H9 (cell line): ENCODE measurements at regions not wholly inside any gene's neighbourhood (a gene's known extent, or its start where the extent isn't known, plus 50 kb on each side); places are given as distances from the start of the nearest gene placed in this dataset.

Source experiments
- DNase-seq: peaks from one replicate; pipeline ENCODE4 v3.0.0-alpha.2; 2017
- H2AFZ ChIP-seq: one replicate; pipeline ENCODE4 v1.6.1; 2013; ENCODE audit warnings: mild to moderate bottlenecking, low read length, control low read depth, moderate library complexity
- H2AK5ac ChIP-seq: 2 replicates; pipeline ENCODE4 v1.6.1; 2013; ENCODE audit warnings: low read length, control low read depth, mixed read lengths; ENCODE audit not compliant: insufficient read length
- H2BK120ac ChIP-seq: one replicate; pipeline ENCODE4 v1.6.1; 2013; ENCODE audit warnings: low read depth, mild to moderate bottlenecking, low read length, control low read depth, inconsistent platforms; ENCODE audit not compliant: poor library complexity, severe bottlenecking
- H2BK12ac ChIP-seq: 2 replicates; pipeline ENCODE4 v1.6.1; 2013; ENCODE audit warnings: low read length, control low read depth, mixed read lengths, low read depth; ENCODE audit not compliant: insufficient read length
- H2BK15ac ChIP-seq: 2 replicates; pipeline ENCODE4 v1.6.1; 2013; ENCODE audit warnings: low read depth, low read length, control low read depth
- H2BK20ac ChIP-seq: one replicate; pipeline ENCODE4 v1.6.1; 2013; ENCODE audit warnings: low read depth, mild to moderate bottlenecking, low read length, control low read depth, inconsistent platforms; ENCODE audit not compliant: poor library complexity, severe bottlenecking
- H2BK5ac ChIP-seq: 2 replicates; pipeline ENCODE4 v1.6.1; 2013; ENCODE audit warnings: low read length, control low read depth, mixed read lengths; ENCODE audit not compliant: insufficient read length
- H3K14ac ChIP-seq: 2 replicates; pipeline ENCODE4 v1.6.1; 2013; ENCODE audit warnings: low read length, control low read depth; ENCODE audit not compliant: insufficient read depth
- H3K18ac ChIP-seq: 2 replicates; pipeline ENCODE4 v1.6.1; 2013; ENCODE audit warnings: low read depth, mild to moderate bottlenecking, mixed read lengths, low read length, control low read depth; ENCODE audit not compliant: insufficient read length
- H3K23ac ChIP-seq: 2 replicates; pipeline ENCODE4 v1.6.1; 2013; ENCODE audit warnings: low read length, control low read depth, mixed read lengths, low read depth; ENCODE audit not compliant: insufficient read length
- H3K23me2 ChIP-seq: 2 replicates; pipeline ENCODE4 v1.6.1; 2013; ENCODE audit warnings: low read depth, mild to moderate bottlenecking, mixed read lengths, low read length, control low read depth; ENCODE audit not compliant: insufficient read length, poor library complexity, severe bottlenecking
- H3K27ac ChIP-seq: 2 replicates; pipeline ENCODE4 v1.5.1; 2013; ENCODE audit warnings: low read length, control low read depth, mixed read lengths, low read depth; ENCODE audit not compliant: insufficient read length
- H3K27me3 ChIP-seq: 2 replicates; pipeline ENCODE4 v1.6.1; 2013; ENCODE audit warnings: low read length, control low read depth, inconsistent platforms; ENCODE audit not compliant: insufficient read depth
- H3K4ac ChIP-seq: 2 replicates; pipeline ENCODE4 v1.6.1; 2013; ENCODE audit warnings: low read depth, mild to moderate bottlenecking, control low read depth, inconsistent platforms, low read length, moderate library complexity
- H3K4me1 ChIP-seq: 2 replicates; pipeline ENCODE4 v1.6.1; 2013; ENCODE audit warnings: low read length, control low read depth, inconsistent platforms; ENCODE audit not compliant: insufficient read depth
- H3K4me2 ChIP-seq: 2 replicates; pipeline ENCODE4 v1.6.1; 2013; ENCODE audit warnings: low read length, control low read depth, mixed read lengths; ENCODE audit not compliant: insufficient read length, insufficient read depth
- H3K56ac ChIP-seq: 2 replicates; pipeline ENCODE4 v1.6.1; 2013; ENCODE audit warnings: low read depth, mild to moderate bottlenecking, mixed read lengths, low read length, control low read depth; ENCODE audit not compliant: insufficient read length
- H3K79me1 ChIP-seq: 2 replicates; pipeline ENCODE4 v1.6.1; 2013; ENCODE audit warnings: low read depth, mild to moderate bottlenecking, moderate library complexity, low read length, control low read depth, inconsistent platforms; ENCODE audit not compliant: insufficient read depth, poor library complexity, severe bottlenecking
- H3K79me2 ChIP-seq: 2 replicates; pipeline ENCODE4 v1.6.1; 2013; ENCODE audit warnings: low read length, control low read depth, inconsistent platforms; ENCODE audit not compliant: insufficient read depth
- H3K9ac ChIP-seq: 2 replicates; pipeline ENCODE4 v1.6.1; 2013; ENCODE audit warnings: low read length, control low read depth, mixed read lengths; ENCODE audit not compliant: insufficient read length; ENCODE audit errors: extremely low read depth
- H3K9me3 ChIP-seq: one replicate; pipeline ENCODE4 v1.6.1; 2013; ENCODE audit warnings: low read depth, low read length, inconsistent platforms; ENCODE audit not compliant: control insufficient read depth
- H3T11ph ChIP-seq: one replicate; pipeline ENCODE4 v1.6.1; 2013; ENCODE audit warnings: mild to moderate bottlenecking, low read length, control low read depth, inconsistent platforms
- H4K20me1 ChIP-seq: one replicate; pipeline ENCODE4 v1.6.1; 2013; ENCODE audit not compliant: control insufficient read depth, insufficient read length, insufficient read depth
- H4K5ac ChIP-seq: 2 replicates; pipeline ENCODE4 v1.6.1; 2013; ENCODE audit warnings: low read depth, mild to moderate bottlenecking, mixed read lengths, low read length, control low read depth; ENCODE audit not compliant: insufficient read length
- H4K8ac ChIP-seq: replicated peaks from 2 replicates; pipeline ENCODE4 v1.6.1; 2013; ENCODE audit warnings: low read length, control low read depth, mixed read lengths, low read depth; ENCODE audit not compliant: insufficient read length
- H4K91ac ChIP-seq: 2 replicates; pipeline ENCODE4 v1.6.1; 2013; ENCODE audit warnings: low read depth, mild to moderate bottlenecking, moderate library complexity, mixed read lengths, low read length, control low read depth; ENCODE audit not compliant: insufficient read length
- H3K27ac Mint-ChIP-seq, 3 experiments: 2 replicates in 2 of 3; 3 replicates in 1 of 3; pipeline ENCODE4 v1.8.0; 2020 to 2021; ENCODE audit warnings: mixed read lengths in 3 of 3, mild to moderate bottlenecking in 1 of 3, moderate library complexity in 1 of 3
- H3K27me3 Mint-ChIP-seq: 2 replicates; pipeline ENCODE4 v1.8.0; 2021; ENCODE audit warnings: low read depth, mild to moderate bottlenecking, moderate library complexity, mixed read lengths
- H3K36me3 Mint-ChIP-seq, 3 experiments: 2 replicates in 2 of 3; 3 replicates in 1 of 3; pipeline ENCODE4 v1.8.0; 2020 to 2021; ENCODE audit warnings: low read depth in 3 of 3, mixed read lengths in 3 of 3; ENCODE audit not compliant: insufficient read depth in 1 of 3
- H3K4me1 Mint-ChIP-seq, 2 experiments: 2 replicates each; pipeline ENCODE4 v1.8.0; 2020; ENCODE audit warnings: mixed read lengths in 2 of 2
- H3K4me3 Mint-ChIP-seq, 2 experiments: 2 replicates in 1 of 2; 3 replicates in 1 of 2; pipeline ENCODE4 v1.8.0; 2020 to 2021; ENCODE audit warnings: mild to moderate bottlenecking in 2 of 2, mixed read lengths in 2 of 2, moderate library complexity in 1 of 2
- H3K9me3 Mint-ChIP-seq, 2 experiments: 2 replicates in 1 of 2; 3 replicates in 1 of 2; pipeline ENCODE4 v1.8.0; 2020; ENCODE audit warnings: mild to moderate bottlenecking in 2 of 2, mixed read lengths in 2 of 2, moderate library complexity in 1 of 2
- CTCF ChIP-seq: fragments of 200-600 bp; sonication (generic); conservative IDR thresholded peaks from 3 replicates; pipeline ENCODE4 v1.8.0; 2021; ENCODE audit warnings: antibody characterized with exemption, mild to moderate bottlenecking
- WGBS: extraction: QIAGEN DNeasy Blood & Tissue Kit; methylation state at CpG from one replicate; pipeline ENCODE4 v1.1.7; 2013; ENCODE audit warnings: missing lambda C conversion rate, low lambda C conversion rate, mixed read lengths; ENCODE audit not compliant: insufficient read length; ENCODE audit errors: extremely low coverage; 5-methylcytosine and 5-hydroxymethylcytosine counted together

- Histone ChIP-seq H3K79me1 (no peaks in the 10 kb centered on the region), H3K4me2 (no peak overlapping the region), H3K56ac (no peak overlapping the region), H3K9me3 (no peaks in the 10 kb centered on the region), H3K23ac (no peak overlapping the region), H2BK15ac (no peak overlapping the region), H4K5ac (no peak overlapping the region), H3K23me2 (no peaks in the 10 kb centered on the region), H3K79me2 (no peaks in the 10 kb centered on the region), H2BK20ac (no peak overlapping the region), H3K4ac (no peak overlapping the region), H4K20me1 (no peaks in the 10 kb centered on the region), H2BK12ac (no peak overlapping the region), H3K27me3 (no peaks in the 10 kb centered on the region), H4K8ac (no peak overlapping the region), H2BK5ac (no peak overlapping the region), H4K91ac (no peak overlapping the region), H3K18ac (no peak overlapping the region), H3K4me1 (0 out of 2 replicates have a peak, but pooled peaks cover 2% of the 10 kb centered on the region), H2BK120ac (no peak overlapping the region), H3K9ac (no peak overlapping the region), H3K14ac (no peak overlapping the region), H2AK5ac (no peak overlapping the region), H2AFZ (no peak overlapping the region), H3K27ac (no peak overlapping the region), H3T11ph (no peak overlapping the region)
- no peaks in the 10 kb centered on the region for H3K27me3 Mint-ChIP-seq
- no peak overlapping the region for H3K4me3 Mint-ChIP-seq
- peaks cover 13 to 14% of the 10 kb centered on the region in 2 experiments for H3K4me1 Mint-ChIP-seq
- DNase-seq, result no peak
- no CpG with 5 or more reads among the region's 4 CpGs for WGBS
- no peaks in the 10 kb centered on the region for H3K36me3 Mint-ChIP-seq
- no peak for TF ChIP-seq CTCF
- H3K9me3 Mint-ChIP-seq, result no peaks in the 10 kb centered on the region
- H3K27ac Mint-ChIP-seq, result no peak overlapping the region
These were observed 403.3 kb upstream of the THBS1 start for GRCh38 chr15:39177561-39177960.
